ENCODE measurements at regions not wholly inside any gene's neighbourhood (a gene's known extent, or its start where the extent isn't known, plus 50 kb on each side); places are given as distances from the start of the nearest gene placed in this dataset.

- ATAC-seq (ENCODE audit: insufficient number of reproducible peaks, low FRiP score, low read depth) (no peak), DNase-seq (ENCODE audit: low spot score) (no peak)
- H3K4me1 ChIP-seq (ENCODE audit: control insufficient read depth in 1 of 2, low read depth in 2 of 2), result no peaks in the 10 kb centered on the region
- no peaks in the 10 kb centered on the region for H3K9me3 ChIP-seq
- no peak overlapping the region for H3K4me3 ChIP-seq
- TF ChIP-seq CTCF (IDR thresholded peaks at IDR 0.05), result no peak
- no peaks in the 10 kb centered on the region for H3K27me3 ChIP-seq (replicated peaks; ENCODE audit: insufficient read depth)
- no peak overlapping the region for H3K27ac ChIP-seq
- no peaks in the 10 kb centered on the region for H3K36me3 ChIP-seq
These were observed 589.5 kb downstream of the NOVA1 start for GRCh38 chr14:26008290-26008689.

DNA sequence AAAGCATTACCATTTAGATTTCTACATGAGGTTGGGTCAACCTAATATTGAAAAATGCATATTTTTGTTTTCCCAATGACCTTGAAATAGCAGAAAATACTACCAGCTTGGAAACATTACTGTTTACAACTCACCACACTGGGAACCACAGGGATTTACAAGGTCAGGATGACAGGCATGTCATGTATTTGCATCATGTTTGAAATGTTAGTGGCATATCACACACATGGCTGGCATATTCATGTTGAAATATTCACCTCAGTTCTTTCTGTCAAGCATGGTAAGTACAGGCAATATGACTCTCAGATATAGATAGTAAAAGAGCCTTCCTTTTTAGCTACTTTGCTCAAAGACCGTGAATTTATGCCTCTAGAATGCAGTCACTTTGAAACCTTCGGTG lies 593.5 kb downstream of the NOVA1 start:
- H3K27ac ChIP-seq, result no peak overlapping the region
- no peak for TF ChIP-seq CTCF (IDR thresholded peaks at IDR 0.05)
- H3K9me3 ChIP-seq, result no peaks in the 10 kb centered on the region
- ATAC-seq (ENCODE audit: insufficient number of reproducible peaks, low FRiP score, low read depth), result no peak
- no peaks in the 10 kb centered on the region for H3K4me1 ChIP-seq (ENCODE audit: control insufficient read depth in 1 of 2, low read depth in 2 of 2)
- no peaks in the 10 kb centered on the region for H3K36me3 ChIP-seq
- no peaks in the 10 kb centered on the region for H3K27me3 ChIP-seq (replicated peaks; ENCODE audit: insufficient read depth)
- no peak for DNase-seq (ENCODE audit: low spot score)
- no peak overlapping the region for H3K4me3 ChIP-seq

GRCh38 chr14:25993830-25994229 lies 604.0 kb downstream of the NOVA1 start:
- no peaks in the 10 kb centered on the region for H3K4me1 ChIP-seq (ENCODE audit: control insufficient read depth in 1 of 2, low read depth in 2 of 2)
- H3K36me3 ChIP-seq, result no peaks in the 10 kb centered on the region
- no peaks in the 10 kb centered on the region for H3K27me3 ChIP-seq (replicated peaks; ENCODE audit: insufficient read depth)
- no peak overlapping the region for H3K27ac ChIP-seq
- H3K4me3 ChIP-seq, result no peak overlapping the region
- H3K9me3 ChIP-seq, result no peaks in the 10 kb centered on the region
- TF ChIP-seq CTCF (IDR thresholded peaks at IDR 0.05), result no peak
- DNase-seq (ENCODE audit: low spot score) (no peak), ATAC-seq (ENCODE audit: insufficient number of reproducible peaks, low FRiP score, low read depth) (no peak)

- H3K27me3 ChIP-seq (replicated peaks; ENCODE audit: insufficient read depth), result no peaks in the 10 kb centered on the region
- no peak overlapping the region for H3K27ac ChIP-seq
- DNase-seq (ENCODE audit: low spot score), result no peak
- H3K4me3 ChIP-seq, result no peak overlapping the region
- no peak for TF ChIP-seq CTCF (IDR thresholded peaks at IDR 0.05)
- H3K9me3 ChIP-seq, result no peaks in the 10 kb centered on the region
- no peak for ATAC-seq (ENCODE audit: insufficient number of reproducible peaks, low FRiP score, low read depth)
- H3K4me1 ChIP-seq (ENCODE audit: control insufficient read depth in 1 of 2, low read depth in 2 of 2), result no peaks in the 10 kb centered on the region
- no peaks in the 10 kb centered on the region for H3K36me3 ChIP-seq
These were observed 609.3 kb downstream of the NOVA1 start for GRCh38 chr14:25988536-25988935.

DNA sequence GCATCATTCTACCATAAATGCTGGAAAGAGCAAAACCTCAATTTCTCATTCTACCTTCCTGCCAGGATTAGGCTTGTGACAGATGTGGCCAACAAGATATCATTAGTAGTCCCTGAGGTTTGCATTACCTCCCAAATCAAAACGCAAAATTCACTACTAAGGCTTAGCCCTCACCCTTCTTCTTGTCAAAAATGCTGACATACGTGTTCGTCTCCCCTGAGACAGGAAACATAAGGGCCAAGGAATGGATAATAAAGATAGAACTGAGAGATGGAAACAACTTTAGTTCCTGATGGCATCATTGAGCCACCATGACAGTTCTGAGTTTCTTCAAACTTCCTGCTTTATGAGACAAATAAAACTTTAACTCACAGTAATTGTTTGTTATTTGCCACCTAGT lies 642.1 kb downstream of the NOVA1 start:
- no peaks in the 10 kb centered on the region for H3K36me3 ChIP-seq
- no peak for ATAC-seq (ENCODE audit: insufficient number of reproducible peaks, low FRiP score, low read depth)
- no peak for TF ChIP-seq CTCF (IDR thresholded peaks at IDR 0.05)
- H3K9me3 ChIP-seq, result no peaks in the 10 kb centered on the region
- no peaks in the 10 kb centered on the region for H3K4me1 ChIP-seq (ENCODE audit: control insufficient read depth in 1 of 2, low read depth in 2 of 2)
- H3K27ac ChIP-seq, result no peak overlapping the region
- DNase-seq (ENCODE audit: low spot score), result no peak
- no peaks in the 10 kb centered on the region for H3K27me3 ChIP-seq (replicated peaks; ENCODE audit: insufficient read depth)
- no peak overlapping the region for H3K4me3 ChIP-seq
